NCI-H446 treated with DMSO at 0.1 percent for 48 hours (cell line): ENCODE measurements at regions not wholly inside any gene's neighbourhood (a gene's known extent, or its start where the extent isn't known, plus 50 kb on each side); places are given as distances from the start of the nearest gene placed in this dataset.

Source experiments
- DNase-seq: peaks from one replicate; lab custom pipeline; 2025; lab: John Stamatoyannopoulos, UW

- no peak for DNase-seq
These were observed 95.7 kb upstream of the ARAP3 start for GRCh38 chr5:141777711-141778110.

GRCh38 chr5:141777130-141777529 lies 95.1 kb upstream of the ARAP3 start:
- DNase-seq: no peak

GRCh38 chr5:141773779-141774562 lies 91.9 kb upstream of the ARAP3 start:
- no peak for DNase-seq

GRCh38 chr5:141772281-141772680 lies 90.3 kb upstream of the ARAP3 start:
- DNase-seq: no peak

GRCh38 chr5:141771562-141771961 lies 89.5 kb upstream of the ARAP3 start:
- DNase-seq: no peak

- no peak for DNase-seq
These were observed 89.0 kb upstream of the ARAP3 start for GRCh38 chr5:141771031-141771430.

GRCh38 chr5:141769671-141770070 lies 87.6 kb upstream of the ARAP3 start:
- no peak for DNase-seq

GRCh38 chr5:141767671-141768070 lies 85.6 kb upstream of the ARAP3 start:
- DNase-seq: no peak

GRCh38 chr5:141765896-141766551 lies 84.0 kb upstream of the ARAP3 start:
- DNase-seq: no peak

- DNase-seq: no peak
These were observed 81.5 kb upstream of the ARAP3 start for GRCh38 chr5:141763541-141763940.

GRCh38 chr5:141762790-141763368 lies 80.8 kb upstream of the ARAP3 start:
- DNase-seq: no peak

- no peak for DNase-seq
These were observed 80.3 kb upstream of the ARAP3 start for GRCh38 chr5:141762316-141762715.

- DNase-seq: no peak
These were observed 78.7 kb upstream of the ARAP3 start for GRCh38 chr5:141760753-141761152.

GRCh38 chr5:141760193-141760592 lies 78.2 kb upstream of the ARAP3 start:
- no peak for DNase-seq

GRCh38 chr5:141758310-141758998 lies 76.4 kb upstream of the ARAP3 start:
- DNase-seq: no peak

- no peak for DNase-seq
These were observed 75.4 kb upstream of the ARAP3 start for GRCh38 chr5:141757402-141757801.

- DNase-seq: no peak
These were observed 74.2 kb upstream of the ARAP3 start for GRCh38 chr5:141756196-141756595.

- DNase-seq: no peak
These were observed 72.1 kb upstream of the ARAP3 start for GRCh38 chr5:141753971-141754713.

- no peak for DNase-seq
These were observed 71.3 kb upstream of the ARAP3 start for GRCh38 chr5:141753143-141753970.

GRCh38 chr5:141747152-141748141 lies 65.4 kb upstream of the ARAP3 start:
- peak; percentile 92 for DNase-seq
